ENCODE measurements at regions not wholly inside any gene's neighbourhood (a gene's known extent, or its start where the extent isn't known, plus 50 kb on each side); places are given as distances from the start of the nearest gene placed in this dataset.

DNA sequence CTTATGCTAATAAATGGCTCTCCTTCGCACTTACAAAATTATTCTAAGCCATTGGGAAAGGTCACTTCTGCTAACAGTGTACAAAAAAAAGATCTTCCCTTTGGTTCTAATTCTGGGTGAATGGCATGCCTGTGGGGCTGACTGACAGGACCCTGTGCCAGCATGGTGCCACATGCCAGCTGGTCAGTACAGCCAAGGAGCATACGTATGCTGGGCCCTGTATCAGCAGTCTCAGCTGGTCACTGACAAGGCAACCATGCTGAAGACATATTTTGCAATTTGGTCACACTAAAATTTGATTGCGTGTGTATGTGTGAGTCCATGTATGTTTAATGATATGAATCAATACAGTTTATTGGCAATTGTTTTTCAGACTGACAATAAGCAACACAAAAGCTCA lies 246.1 kb downstream of the TBL1XR1 start:
- TF ChIP-seq SUZ12 (IDR thresholded peaks at IDR 0.05; ENCODE audit: extremely low read depth, insufficient read depth, insufficient read length) (no peak), ZNF274 (IDR thresholded peaks at IDR 0.05; ENCODE audit: low read depth, low read length) (no peak), YY1 (IDR thresholded peaks at IDR 0.05; ENCODE audit: insufficient read depth, insufficient read length) (no peak)
